ENCODE measurements at regions not wholly inside any gene's neighbourhood (a gene's known extent, or its start where the extent isn't known, plus 50 kb on each side); places are given as distances from the start of the nearest gene placed in this dataset.

- DNase-seq, result no peak
- H3K9me3 Mint-ChIP-seq (ENCODE audit: unreplicated experiment), result peaks cover 32% of the 10 kb centered on the region
- peaks cover 30% of the 10 kb centered on the region for H3K27me3 Mint-ChIP-seq (ENCODE audit: unreplicated experiment)
- TF ChIP-seq, protein P1, sequence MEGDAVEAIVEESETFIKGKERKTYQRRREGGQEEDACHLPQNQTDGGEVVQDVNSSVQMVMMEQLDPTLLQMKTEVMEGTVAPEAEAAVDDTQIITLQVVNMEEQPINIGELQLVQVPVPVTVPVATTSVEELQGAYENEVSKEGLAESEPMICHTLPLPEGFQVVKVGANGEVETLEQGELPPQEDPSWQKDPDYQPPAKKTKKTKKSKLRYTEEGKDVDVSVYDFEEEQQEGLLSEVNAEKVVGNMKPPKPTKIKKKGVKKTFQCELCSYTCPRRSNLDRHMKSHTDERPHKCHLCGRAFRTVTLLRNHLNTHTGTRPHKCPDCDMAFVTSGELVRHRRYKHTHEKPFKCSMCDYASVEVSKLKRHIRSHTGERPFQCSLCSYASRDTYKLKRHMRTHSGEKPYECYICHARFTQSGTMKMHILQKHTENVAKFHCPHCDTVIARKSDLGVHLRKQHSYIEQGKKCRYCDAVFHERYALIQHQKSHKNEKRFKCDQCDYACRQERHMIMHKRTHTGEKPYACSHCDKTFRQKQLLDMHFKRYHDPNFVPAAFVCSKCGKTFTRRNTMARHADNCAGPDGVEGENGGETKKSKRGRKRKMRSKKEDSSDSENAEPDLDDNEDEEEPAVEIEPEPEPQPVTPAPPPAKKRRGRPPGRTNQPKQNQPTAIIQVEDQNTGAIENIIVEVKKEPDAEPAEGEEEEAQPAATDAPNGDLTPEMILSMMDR (IDR thresholded peaks at IDR 0.05; ENCODE audit: partially characterized antibody, unreplicated experiment), result no peak
- H3K27ac Mint-ChIP-seq (ENCODE audit: unreplicated experiment), result peak overlapping the region; percentile 40
- H3K4me3 Mint-ChIP-seq (ENCODE audit: unreplicated experiment), result peak overlapping the region; percentile 8
- peaks cover 60% of the 10 kb centered on the region for H3K4me1 Mint-ChIP-seq (ENCODE audit: low read depth, unreplicated experiment)
- peaks cover 13% of the 10 kb centered on the region for H3K36me3 Mint-ChIP-seq (ENCODE audit: unreplicated experiment)
Observed at GRCh38 chr1:18547460-18547859, 66.7 kb downstream of the KLHDC7A start.

DNA sequence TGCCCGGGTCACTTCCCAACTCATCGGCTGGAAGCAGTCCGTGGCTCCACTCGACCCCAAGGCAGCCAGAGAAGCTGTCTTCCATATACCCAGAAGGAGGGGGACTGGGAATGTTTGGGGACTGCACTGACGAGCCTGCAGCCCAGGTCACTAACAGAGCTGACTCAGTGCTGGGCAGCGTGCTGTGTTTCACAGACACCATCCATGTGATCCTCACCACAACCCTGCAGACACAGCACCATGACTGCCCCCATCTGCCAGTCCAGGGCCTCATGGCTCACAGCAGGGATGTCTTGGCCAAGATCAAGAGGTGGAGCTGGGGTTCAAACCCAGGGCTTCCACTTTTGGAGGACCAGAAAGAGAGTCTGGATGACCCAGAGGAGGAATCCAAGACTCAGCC, 67.9 kb downstream of the KLHDC7A start:
- Mint-ChIP-seq H3K4me1 (ENCODE audit: low read depth, unreplicated experiment) (peaks cover 48% of the 10 kb centered on the region), H3K36me3 (ENCODE audit: unreplicated experiment) (peaks cover 11% of the 10 kb centered on the region), H3K4me3 (ENCODE audit: unreplicated experiment) (peak overlapping the region; percentile 72), H3K27ac (ENCODE audit: unreplicated experiment) (peak overlapping the region; percentile 83), H3K27me3 (ENCODE audit: unreplicated experiment) (peaks cover 24% of the 10 kb centered on the region), H3K9me3 (ENCODE audit: unreplicated experiment) (peaks cover 24% of the 10 kb centered on the region)
- DNase-seq, result peak; percentile 42
- TF ChIP-seq, protein P1 (IDR thresholded peaks at IDR 0.05; ENCODE audit: partially characterized antibody, unreplicated experiment), result no peak

- peak; percentile 59 for DNase-seq
- peaks cover 47% of the 10 kb centered on the region for H3K4me1 Mint-ChIP-seq (ENCODE audit: low read depth, unreplicated experiment)
- TF ChIP-seq, protein P1 (IDR thresholded peaks at IDR 0.05; ENCODE audit: partially characterized antibody, unreplicated experiment), result no peak
- peaks cover 24% of the 10 kb centered on the region for H3K27me3 Mint-ChIP-seq (ENCODE audit: unreplicated experiment)
- peaks cover 22% of the 10 kb centered on the region for H3K9me3 Mint-ChIP-seq (ENCODE audit: unreplicated experiment)
- peaks cover 12% of the 10 kb centered on the region for H3K36me3 Mint-ChIP-seq (ENCODE audit: unreplicated experiment)
- peak overlapping the region; percentile 83 for H3K27ac Mint-ChIP-seq (ENCODE audit: unreplicated experiment)
- peak overlapping the region; percentile 72 for H3K4me3 Mint-ChIP-seq (ENCODE audit: unreplicated experiment)
Observed at GRCh38 chr1:18549106-18549505, 68.4 kb downstream of the KLHDC7A start.

DNA sequence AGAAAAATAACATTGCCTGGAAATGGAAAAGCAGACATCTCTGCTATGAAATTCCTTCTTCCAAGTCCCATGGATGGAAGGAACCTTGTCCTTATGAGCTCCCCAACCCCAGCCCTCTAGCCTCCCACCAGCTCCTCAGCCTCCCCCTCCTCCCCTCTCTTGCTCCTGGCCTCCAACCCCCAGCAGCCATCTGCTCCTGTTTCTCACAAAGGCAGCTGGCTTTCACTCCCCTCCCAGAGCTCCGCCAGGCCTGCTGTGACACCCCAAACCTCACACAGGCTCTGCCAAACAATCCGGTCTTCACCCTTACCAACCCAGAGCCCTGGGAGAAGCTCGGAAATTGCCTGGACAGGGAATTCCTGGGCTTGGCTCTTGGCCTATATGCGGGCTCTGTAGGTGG, 69.2 kb downstream of the KLHDC7A start:
- DNase-seq, result peak; percentile 35
- Mint-ChIP-seq H3K4me3 (ENCODE audit: unreplicated experiment) (peak overlapping the region; percentile 72), H3K36me3 (ENCODE audit: unreplicated experiment) (peaks cover 8% of the 10 kb centered on the region), H3K27me3 (ENCODE audit: unreplicated experiment) (peaks cover 24% of the 10 kb centered on the region), H3K9me3 (ENCODE audit: unreplicated experiment) (peaks cover 19% of the 10 kb centered on the region), H3K27ac (ENCODE audit: unreplicated experiment) (no peak overlapping the region), H3K4me1 (ENCODE audit: low read depth, unreplicated experiment) (peaks cover 39% of the 10 kb centered on the region)
- TF ChIP-seq, protein P1 (IDR thresholded peaks at IDR 0.05; ENCODE audit: partially characterized antibody, unreplicated experiment), result no peak

GRCh38 chr1:18552631-18553030, 71.9 kb downstream of the KLHDC7A start:
- DNase-seq, result no peak
- H3K27ac Mint-ChIP-seq (ENCODE audit: unreplicated experiment), result no peak overlapping the region
- H3K36me3 Mint-ChIP-seq (ENCODE audit: unreplicated experiment), result peaks cover 3% of the 10 kb centered on the region
- no peak overlapping the region for H3K4me3 Mint-ChIP-seq (ENCODE audit: unreplicated experiment)
- peaks cover 28% of the 10 kb centered on the region for H3K4me1 Mint-ChIP-seq (ENCODE audit: low read depth, unreplicated experiment)
- H3K27me3 Mint-ChIP-seq (ENCODE audit: unreplicated experiment), result peaks cover 24% of the 10 kb centered on the region
- H3K9me3 Mint-ChIP-seq (ENCODE audit: unreplicated experiment), result peaks cover 15% of the 10 kb centered on the region
- TF ChIP-seq, protein P1 (IDR thresholded peaks at IDR 0.05; ENCODE audit: partially characterized antibody, unreplicated experiment), result no peak
